Pancreas (tissue), 10 donors: ENCODE measurements at regions not wholly inside any gene's neighbourhood (a gene's known extent, or its start where the extent isn't known, plus 50 kb on each side); places are given as distances from the start of the nearest gene placed in this dataset.
A peak's percentile ranks its signal among the peaks of the same experiment; 100 is the strongest.

Experiments used
- ATAC-seq, 4 donors: fragments of 200-7000 bp; cut with Tn5 transposase; one replicate each; pipeline versions ENCODE4 v1.8.0 to v1.9.1; 2020; ENCODE audit warnings: mild to moderate bottlenecking in 4 of 4, moderate library complexity in 4 of 4
- DNase-seq, 6 donors: peaks; one replicate each; pipeline ENCODE4 v3.0.0-alpha.2; 2020
- FAIRE-seq: peaks from 2 replicates; lab custom pipeline; 2012; peaks lifted over from hg19 to GRCh38; lab: Jason Lieb, UNC
- H3K27ac ChIP-seq, 4 donors: fragments of 200-600 bp; sonication (generic); 1 replicate in 3 of 4; 2 replicates in 1 of 4; pipeline versions ENCODE4 v1.5.0 to v1.8.0; 2020
- H3K27me3 ChIP-seq, 4 donors: fragments of 200-600 bp; one replicate each; pipeline ENCODE4 v1.8.0; 2021
- H3K36me3 ChIP-seq, 3 donors: fragments of 200-600 bp; sonication (generic) in 1 of 3; one replicate each; pipeline versions ENCODE4 v1.5.0 to v1.8.0; 2020 to 2021
- H3K4me1 ChIP-seq, 3 donors: fragments of 200-600 bp; one replicate each; pipeline ENCODE4 v1.8.0; 2021
- H3K4me3 ChIP-seq, 4 donors: fragments of 200-600 bp; sonication (generic) in 2 of 4; one replicate each; pipeline versions ENCODE4 v1.5.0 to v1.8.0; 2020 to 2021
- H3K9me3 ChIP-seq, 4 donors: fragments of 200-600 bp; one replicate each; pipeline ENCODE4 v1.8.0; 2021
- CTCF ChIP-seq, 4 donors: fragments of 200-600 bp; sonication (generic) in 3 of 4; IDR thresholded peaks; one replicate each; pipeline versions ENCODE4 v1.5.0 to v1.8.0; 2021; ENCODE audit warnings: antibody characterized with exemption in 4 of 4
- WGBS, 2 donors: extraction: QIAGEN DNeasy Blood & Tissue Kit; methylation state at CpG; one replicate each; pipeline ENCODE4 v1.1.7; 2013; 5-methylcytosine and 5-hydroxymethylcytosine counted together
- intact Hi-C, 3 donors: fragments of 100-400 bp; cut with DNase I; formaldehyde crosslinking; loops; one replicate each; pipeline versions ENCODE4 v1.11.1 to v1.14.2; 2022
- donor health status: healthy with polysubstance abuse.
- donor health status: DM: no; HTN: no; CAD: no; lungs with moderate emphysema.
- donor health status: DM: no; HTN: no; CAD: no.
- donor health status: control.
- donor health status: control.
- donor health status: Bipolar disorder and iron deficiency.
- donor health status: DM: yes; HTN: yes; CAD: no.
- donor health status: DM: no; HTN: no; CAD: no.
- donor health status: DM: no; HTN: no; CAD: no.
- donor health status: DM: yes; HTN: yes; CAD: no.

DNA sequence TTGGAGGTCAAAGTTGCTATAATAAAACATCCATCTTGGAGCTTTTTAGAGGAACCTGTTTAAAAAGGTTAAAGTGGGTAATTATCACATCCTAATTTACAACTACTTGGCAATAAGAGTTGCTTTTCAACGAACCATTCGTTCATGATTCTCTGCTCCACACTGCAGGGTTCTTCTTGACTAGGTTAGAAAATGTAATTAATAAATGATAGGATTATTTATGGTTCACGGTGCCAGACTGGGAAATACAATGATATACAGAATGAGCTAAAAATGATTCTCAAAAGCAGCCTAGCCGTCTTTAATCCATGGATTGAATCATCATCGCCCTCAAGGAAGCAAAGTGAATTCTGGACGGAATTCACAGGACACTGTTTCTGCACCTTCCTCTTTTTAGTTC, 291.2 kb downstream of the TEX29 start:
- H3K27me3 ChIP-seq: no peaks in the 10 kb centered on the region
- H3K4me3 ChIP-seq: no peak overlapping the region
- no peaks in the 10 kb centered on the region for H3K9me3 ChIP-seq
- intact Hi-C loops: no loop called here
- no peaks in the 10 kb centered on the region for H3K36me3 ChIP-seq
- peaks cover 0 to 6% (median 5%) of the 10 kb centered on the region in 3 donors for H3K4me1 ChIP-seq
- FAIRE-seq (no peak), ATAC-seq (no peak), DNase-seq (no peak)
- 62 to 82% methylated on average over 6 of the region's 6 CpGs for WGBS, 2 donors
- no peak overlapping the region for H3K27ac ChIP-seq
- no peak for TF ChIP-seq CTCF (IDR thresholded peaks at IDR 0.05)

- FAIRE-seq: no peak
- Histone ChIP-seq H3K27me3 (no peaks in the 10 kb centered on the region), H3K36me3 (no peaks in the 10 kb centered on the region), H3K9me3 (no peaks in the 10 kb centered on the region), H3K4me1 (peaks cover 0 to 6% (median 5%) of the 10 kb centered on the region in 3 donors), H3K27ac (no peak overlapping the region), H3K4me3 (no peak overlapping the region)
- no peak for DNase-seq
- ATAC-seq: no peak
- no peak for TF ChIP-seq CTCF (IDR thresholded peaks at IDR 0.05)
- intact Hi-C loops: no loop called here
- 82 to 91% methylated on average over 10 of the region's 10 CpGs for WGBS, 2 donors
Observed at GRCh38 chr13:111612886-111613285, 292.4 kb downstream of the TEX29 start.

DNA sequence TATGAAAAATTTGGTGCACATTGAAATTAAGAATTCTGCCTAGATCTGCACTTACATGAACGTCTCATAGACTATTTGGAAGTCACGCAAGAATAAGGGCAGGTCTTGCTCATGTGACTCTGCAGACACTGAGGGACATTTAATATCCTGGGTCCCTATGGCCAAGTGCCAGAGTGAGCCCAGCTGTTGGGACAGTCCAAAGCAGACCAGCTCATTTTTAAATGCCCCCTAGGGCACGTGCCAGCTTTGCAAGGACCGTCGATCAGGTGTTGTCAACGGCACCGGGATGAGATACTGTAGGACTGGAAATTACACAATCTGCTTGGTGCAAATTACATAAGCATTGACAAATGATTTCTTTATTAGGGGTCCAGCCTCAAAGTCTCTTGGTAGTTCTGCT, 293.6 kb downstream of the TEX29 start:
- no peak for DNase-seq
- Histone ChIP-seq H3K4me1 (peaks cover 0 to 6% (median 5%) of the 10 kb centered on the region in 3 donors), H3K9me3 (no peaks in the 10 kb centered on the region), H3K36me3 (no peaks in the 10 kb centered on the region), H3K4me3 (no peak overlapping the region), H3K27me3 (no peaks in the 10 kb centered on the region), H3K27ac (no peak overlapping the region)
- intact Hi-C loops: no loop called here
- ATAC-seq: peak in 2 of 4 donors; percentile 20 to 35
- WGBS, 2 donors: 30 to 36% methylated on average over 7 of the region's 7 CpGs
- FAIRE-seq: no peak
- TF ChIP-seq CTCF (IDR thresholded peaks at IDR 0.05): no peak

GRCh38 chr13:111614613-111615012, 294.2 kb downstream of the TEX29 start:
- ATAC-seq (peak; percentile 80 to 96 (median 88)), FAIRE-seq (no peak), DNase-seq (peak in 2 of 6 donors; percentile 15 to 23)
- intact Hi-C loops: no loop called here
- H3K4me1 ChIP-seq: peaks cover 0 to 6% (median 5%) of the 10 kb centered on the region in 3 donors
- 21 to 27% methylated on average over 5 of the region's 5 CpGs for WGBS, 2 donors
- H3K9me3 ChIP-seq: no peaks in the 10 kb centered on the region
- TF ChIP-seq CTCF (IDR thresholded peaks at IDR 0.05): no peak
- H3K36me3 ChIP-seq: no peaks in the 10 kb centered on the region
- no peak overlapping the region for H3K27ac ChIP-seq
- no peak overlapping the region for H3K4me3 ChIP-seq
- H3K27me3 ChIP-seq: no peaks in the 10 kb centered on the region

DNA sequence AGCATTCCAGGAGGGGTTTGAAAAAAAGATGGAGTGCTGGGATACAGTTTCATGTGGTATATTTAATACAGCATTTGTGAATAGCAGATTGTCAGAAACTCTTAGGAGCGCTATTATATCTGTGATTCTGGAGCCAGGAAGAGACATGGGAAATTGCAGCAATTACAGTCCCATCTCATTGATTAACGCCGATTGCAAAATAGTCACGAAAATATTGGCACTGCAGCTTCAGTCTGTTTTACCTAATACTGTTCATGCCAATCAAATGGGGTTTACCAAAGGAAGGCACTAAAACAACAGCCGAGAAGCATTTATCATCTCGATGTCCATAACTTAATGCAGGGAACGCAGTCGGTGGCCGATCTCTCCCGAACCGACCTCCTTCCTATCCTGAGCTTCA, 295.8 kb downstream of the TEX29 start:
- no peak for ATAC-seq
- H3K4me1 ChIP-seq: peaks cover 0 to 6% (median 5%) of the 10 kb centered on the region in 3 donors
- no peaks in the 10 kb centered on the region for H3K36me3 ChIP-seq
- H3K9me3 ChIP-seq: no peaks in the 10 kb centered on the region
- no peak for DNase-seq
- H3K27me3 ChIP-seq: no peaks in the 10 kb centered on the region
- no peak for TF ChIP-seq CTCF (IDR thresholded peaks at IDR 0.05)
- WGBS, 2 donors: 78 to 87% methylated on average over 11 of the region's 11 CpGs
- intact Hi-C loops: no loop called here
- FAIRE-seq: no peak
- H3K4me3 ChIP-seq: no peak overlapping the region
- no peak overlapping the region for H3K27ac ChIP-seq
